Subcutaneous abdominal adipose tissue (tissue), 5 donors: ENCODE measurements at regions not wholly inside any gene's neighbourhood (a gene's known extent, or its start where the extent isn't known, plus 50 kb on each side); places are given as distances from the start of the nearest gene placed in this dataset.

Experiments
- H3K27ac ChIP-seq: one replicate; pipeline ENCODE4 v1.7.0; 2013; ENCODE audit warnings: low read depth, mild to moderate bottlenecking, inconsistent platforms, low read length, moderate library complexity
- H3K27me3 ChIP-seq, 5 donors: one replicate each; pipeline ENCODE4 v1.7.0; 2013; ENCODE audit warnings: low read length in 5 of 5, inconsistent platforms in 1 of 5; ENCODE audit not compliant: control insufficient read depth in 5 of 5, insufficient read depth in 4 of 5
- H3K36me3 ChIP-seq, 5 donors: one replicate each; pipeline ENCODE4 v1.7.0; 2013; ENCODE audit warnings: low read length in 5 of 5; ENCODE audit not compliant: control insufficient read depth in 5 of 5, insufficient read depth in 5 of 5
- H3K4me1 ChIP-seq, 5 donors: one replicate each; pipeline ENCODE4 v1.7.0; 2013; ENCODE audit warnings: low read length in 5 of 5, mild to moderate bottlenecking in 3 of 5, moderate library complexity in 1 of 5; ENCODE audit not compliant: control insufficient read depth in 5 of 5, insufficient read depth in 5 of 5
- H3K4me3 ChIP-seq, 5 donors: one replicate each; pipeline ENCODE4 v1.7.0; 2013; ENCODE audit warnings: low read length in 5 of 5, low read depth in 1 of 5
- H3K9ac ChIP-seq, 5 donors: one replicate each; pipeline ENCODE4 v1.7.0; 2013; ENCODE audit warnings: low read length in 5 of 5, mild to moderate bottlenecking in 4 of 5, moderate library complexity in 3 of 5
- H3K9me3 ChIP-seq, 5 donors: one replicate each; pipeline ENCODE4 v1.7.0; 2013; ENCODE audit warnings: low read length in 5 of 5; ENCODE audit not compliant: control insufficient read depth in 5 of 5
- donor health status: healthy.
- donor health status: healthy.
- donor health status: healthy.
- donor health status: healthy.
- donor health status: healthy.

GRCh38 chr4:176874721-176875445, 82.2 kb upstream of the VEGFC start:
- peaks cover 0 to 3% (median 0%) of the 10 kb centered on the region in 5 donors for H3K4me1 ChIP-seq

GRCh38 chr4:176875446-176875930, 82.8 kb upstream of the VEGFC start:
- no peak overlapping the region for H3K27ac ChIP-seq
- H3K27me3 ChIP-seq = no peaks in the 10 kb centered on the region
- H3K9me3 ChIP-seq = no peaks in the 10 kb centered on the region
- H3K4me1 ChIP-seq = peaks cover 0 to 3% (median 0%) of the 10 kb centered on the region in 5 donors
- no peaks in the 10 kb centered on the region for H3K36me3 ChIP-seq
- no peak overlapping the region for H3K9ac ChIP-seq
- no peak overlapping the region for H3K4me3 ChIP-seq

More at GRCh38 chr4:176874721-176875445, 82.2 kb upstream of the VEGFC start:
- no peaks in the 10 kb centered on the region for H3K9me3 ChIP-seq
- H3K27me3 ChIP-seq = no peaks in the 10 kb centered on the region
- no peak overlapping the region for H3K27ac ChIP-seq
- H3K36me3 ChIP-seq = no peaks in the 10 kb centered on the region
- no peak overlapping the region for H3K9ac ChIP-seq
- no peak overlapping the region for H3K4me3 ChIP-seq

- Histone ChIP-seq H3K4me3 (no peak overlapping the region), H3K4me1 (peaks cover 0 to 3% (median 0%) of the 10 kb centered on the region in 5 donors), H3K27ac (no peak overlapping the region), H3K36me3 (no peaks in the 10 kb centered on the region), H3K9me3 (no peaks in the 10 kb centered on the region), H3K9ac (no peak overlapping the region), H3K27me3 (no peaks in the 10 kb centered on the region)
Measured at GRCh38 chr4:176879380-176880116, 86.8 kb upstream of the VEGFC start.

- Histone ChIP-seq H3K27ac (no peak overlapping the region), H3K36me3 (no peaks in the 10 kb centered on the region), H3K9me3 (no peaks in the 10 kb centered on the region), H3K4me1 (no peaks in the 10 kb centered on the region), H3K27me3 (no peaks in the 10 kb centered on the region), H3K4me3 (no peak overlapping the region), H3K9ac (no peak overlapping the region)
Measured at GRCh38 chr4:176882206-176882605, 89.5 kb upstream of the VEGFC start.

- no peak overlapping the region for H3K27ac ChIP-seq
- no peak overlapping the region for H3K9ac ChIP-seq
- H3K4me3 ChIP-seq = no peak overlapping the region
- H3K27me3 ChIP-seq = no peaks in the 10 kb centered on the region
- H3K4me1 ChIP-seq = no peaks in the 10 kb centered on the region
- no peaks in the 10 kb centered on the region for H3K36me3 ChIP-seq
- H3K9me3 ChIP-seq = no peaks in the 10 kb centered on the region
Measured at GRCh38 chr4:176883108-176883550, 90.4 kb upstream of the VEGFC start.

GRCh38 chr4:176883681-176884418, 91.1 kb upstream of the VEGFC start:
- Histone ChIP-seq H3K27ac (no peak overlapping the region), H3K9me3 (no peaks in the 10 kb centered on the region), H3K36me3 (no peaks in the 10 kb centered on the region), H3K27me3 (no peaks in the 10 kb centered on the region), H3K9ac (no peak overlapping the region), H3K4me1 (no peaks in the 10 kb centered on the region), H3K4me3 (no peak overlapping the region)

- no peak overlapping the region for H3K4me3 ChIP-seq
- no peaks in the 10 kb centered on the region for H3K9me3 ChIP-seq
- H3K36me3 ChIP-seq = no peaks in the 10 kb centered on the region
- no peak overlapping the region for H3K9ac ChIP-seq
- H3K27ac ChIP-seq = no peak overlapping the region
- no peaks in the 10 kb centered on the region for H3K4me1 ChIP-seq
- no peaks in the 10 kb centered on the region for H3K27me3 ChIP-seq
Measured at GRCh38 chr4:176885224-176885623, 92.5 kb upstream of the VEGFC start.

- no peak overlapping the region for H3K4me3 ChIP-seq
- no peaks in the 10 kb centered on the region for H3K36me3 ChIP-seq
- no peaks in the 10 kb centered on the region for H3K4me1 ChIP-seq
- H3K9ac ChIP-seq = no peak overlapping the region
- no peaks in the 10 kb centered on the region for H3K27me3 ChIP-seq
- H3K27ac ChIP-seq = no peak overlapping the region
- H3K9me3 ChIP-seq = no peaks in the 10 kb centered on the region
Measured at GRCh38 chr4:176886135-176886534, 93.4 kb upstream of the VEGFC start.

- no peaks in the 10 kb centered on the region for H3K36me3 ChIP-seq
- no peak overlapping the region for H3K4me3 ChIP-seq
- no peak overlapping the region for H3K9ac ChIP-seq
- H3K4me1 ChIP-seq = no peaks in the 10 kb centered on the region
- no peaks in the 10 kb centered on the region for H3K9me3 ChIP-seq
- H3K27ac ChIP-seq = no peak overlapping the region
- no peaks in the 10 kb centered on the region for H3K27me3 ChIP-seq
Measured at GRCh38 chr4:176889776-176890175, 97.1 kb upstream of the VEGFC start.

- H3K36me3 ChIP-seq = no peaks in the 10 kb centered on the region
- H3K27me3 ChIP-seq = no peaks in the 10 kb centered on the region
- H3K27ac ChIP-seq = no peak overlapping the region
- H3K9ac ChIP-seq = no peak overlapping the region
- H3K4me3 ChIP-seq = no peak overlapping the region
- H3K9me3 ChIP-seq = no peaks in the 10 kb centered on the region
- no peaks in the 10 kb centered on the region for H3K4me1 ChIP-seq
Measured at GRCh38 chr4:176894498-176894897, 101.8 kb upstream of the VEGFC start.
